ENCODE measurements at regions not wholly inside any gene's neighbourhood (a gene's known extent, or its start where the extent isn't known, plus 50 kb on each side); places are given as distances from the start of the nearest gene placed in this dataset.

DNA sequence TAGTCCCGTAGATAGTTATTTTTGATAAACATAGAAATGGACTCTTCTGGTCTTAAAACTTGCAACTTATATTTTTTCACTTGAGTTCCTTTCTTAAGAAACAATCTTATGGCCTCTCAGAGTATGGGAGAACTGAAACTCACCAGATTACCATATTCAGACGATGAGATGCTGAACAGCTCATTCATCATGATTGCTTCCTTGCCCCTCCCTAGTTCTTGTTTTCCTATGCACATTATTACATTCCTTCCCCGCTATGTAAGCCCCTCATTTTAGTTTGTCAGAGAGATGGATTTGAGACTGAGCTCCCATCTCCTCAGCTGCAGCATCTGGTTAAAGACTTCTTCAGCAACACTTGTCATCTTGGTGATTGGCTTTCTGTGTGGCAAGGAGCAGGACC is 158.5 kb downstream of the SLITRK6 start:
- ATAC-seq = no peak
- Histone ChIP-seq H3K4me2 (ENCODE audit: low read length) (no peak overlapping the region), H3K79me2 (ENCODE audit: insufficient read depth, low read length) (no peaks in the 10 kb centered on the region), H3K9ac (ENCODE audit: low read length) (no peak overlapping the region), H3K4me3 (replicated peaks in 1 of 2; ENCODE audit: low read depth in 1 of 2, low read length in 2 of 2) (no peak overlapping the region), H3K36me3 (ENCODE audit: control insufficient read depth in 1 of 2, insufficient read depth in 2 of 2, low read length in 2 of 2) (no peaks in the 10 kb centered on the region), H2AFZ (ENCODE audit: low read depth, low read length, poor library complexity, severe bottlenecking) (no peak overlapping the region), H4K20me1 (ENCODE audit: insufficient read depth) (no peaks in the 10 kb centered on the region), H3K27me3 (ENCODE audit: insufficient read depth, low read length) (no peaks in the 10 kb centered on the region), H3K9me3 (ENCODE audit: control insufficient read depth in 1 of 2, insufficient read depth in 1 of 2, low read depth in 1 of 2, low read length in 2 of 2) (0 out of 4 replicates have a peak, but pooled peaks cover 0 to 7% of the 10 kb centered on the region in 2 experiments), H3K9me2 (ENCODE audit: insufficient read depth) (no peaks in the 10 kb centered on the region), H3K27ac (ENCODE audit: low read depth, low read length) (no peak overlapping the region), H3K4me1 (ENCODE audit: control insufficient read depth in 1 of 2, insufficient read depth in 2 of 2, low read length in 2 of 2) (no peaks in the 10 kb centered on the region)
- TF ChIP-seq CEBPB (IDR thresholded peaks at IDR 0.05; ENCODE audit: low read depth) (no peak), YY1 (IDR thresholded peaks at IDR 0.05; ENCODE audit: extremely low read depth, insufficient replicate concordance, low read depth, low read length) (no peak), SP1 (IDR thresholded peaks at IDR 0.05; ENCODE audit: low read depth) (no peak), CBX3 (IDR thresholded peaks at IDR 0.05; ENCODE audit: low read depth) (no peak), EGR1 (IDR thresholded peaks at IDR 0.05; ENCODE audit: low read depth) (no peak), RAD21 (IDR thresholded peaks at IDR 0.05; ENCODE audit: low read depth) (no peak), TCF7L2 (IDR thresholded peaks at IDR 0.05; ENCODE audit: borderline replicate concordance, extremely low read depth, insufficient read depth, insufficient read length) (no peak), ZNF274 (IDR thresholded peaks at IDR 0.05; ENCODE audit: low read depth, low read length) (no peak), EZH2phosphoT487 (IDR thresholded peaks at IDR 0.05; ENCODE audit: borderline replicate concordance) (no peak), JUND (IDR thresholded peaks at IDR 0.05) (no peak), POLR2A (IDR thresholded peaks at IDR 0.05; ENCODE audit: borderline replicate concordance, extremely low read depth, insufficient read depth, insufficient read length) (no peak), FOSL1 (IDR thresholded peaks at IDR 0.05; ENCODE audit: low read depth) (no peak), EZH2 (IDR thresholded peaks at IDR 0.05) (no peak), SIN3A (IDR thresholded peaks at IDR 0.05; ENCODE audit: low read depth) (no peak), SRF (IDR thresholded peaks at IDR 0.05; ENCODE audit: low read depth) (no peak), POLR2AphosphoS5 (IDR thresholded peaks at IDR 0.05; ENCODE audit: low read depth, low read length) (no peak)
- TF ChIP-seq, protein P1, sequence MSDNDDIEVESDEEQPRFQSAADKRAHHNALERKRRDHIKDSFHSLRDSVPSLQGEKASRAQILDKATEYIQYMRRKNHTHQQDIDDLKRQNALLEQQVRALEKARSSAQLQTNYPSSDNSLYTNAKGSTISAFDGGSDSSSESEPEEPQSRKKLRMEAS (IDR thresholded peaks at IDR 0.05) = no peak
- TF ChIP-seq, protein P2, sequence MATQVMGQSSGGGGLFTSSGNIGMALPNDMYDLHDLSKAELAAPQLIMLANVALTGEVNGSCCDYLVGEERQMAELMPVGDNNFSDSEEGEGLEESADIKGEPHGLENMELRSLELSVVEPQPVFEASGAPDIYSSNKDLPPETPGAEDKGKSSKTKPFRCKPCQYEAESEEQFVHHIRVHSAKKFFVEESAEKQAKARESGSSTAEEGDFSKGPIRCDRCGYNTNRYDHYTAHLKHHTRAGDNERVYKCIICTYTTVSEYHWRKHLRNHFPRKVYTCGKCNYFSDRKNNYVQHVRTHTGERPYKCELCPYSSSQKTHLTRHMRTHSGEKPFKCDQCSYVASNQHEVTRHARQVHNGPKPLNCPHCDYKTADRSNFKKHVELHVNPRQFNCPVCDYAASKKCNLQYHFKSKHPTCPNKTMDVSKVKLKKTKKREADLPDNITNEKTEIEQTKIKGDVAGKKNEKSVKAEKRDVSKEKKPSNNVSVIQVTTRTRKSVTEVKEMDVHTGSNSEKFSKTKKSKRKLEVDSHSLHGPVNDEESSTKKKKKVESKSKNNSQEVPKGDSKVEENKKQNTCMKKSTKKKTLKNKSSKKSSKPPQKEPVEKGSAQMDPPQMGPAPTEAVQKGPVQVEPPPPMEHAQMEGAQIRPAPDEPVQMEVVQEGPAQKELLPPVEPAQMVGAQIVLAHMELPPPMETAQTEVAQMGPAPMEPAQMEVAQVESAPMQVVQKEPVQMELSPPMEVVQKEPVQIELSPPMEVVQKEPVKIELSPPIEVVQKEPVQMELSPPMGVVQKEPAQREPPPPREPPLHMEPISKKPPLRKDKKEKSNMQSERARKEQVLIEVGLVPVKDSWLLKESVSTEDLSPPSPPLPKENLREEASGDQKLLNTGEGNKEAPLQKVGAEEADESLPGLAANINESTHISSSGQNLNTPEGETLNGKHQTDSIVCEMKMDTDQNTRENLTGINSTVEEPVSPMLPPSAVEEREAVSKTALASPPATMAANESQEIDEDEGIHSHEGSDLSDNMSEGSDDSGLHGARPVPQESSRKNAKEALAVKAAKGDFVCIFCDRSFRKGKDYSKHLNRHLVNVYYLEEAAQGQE (IDR thresholded peaks at IDR 0.05; ENCODE audit: low read depth) = no peak
- TF ChIP-seq, protein P3, sequence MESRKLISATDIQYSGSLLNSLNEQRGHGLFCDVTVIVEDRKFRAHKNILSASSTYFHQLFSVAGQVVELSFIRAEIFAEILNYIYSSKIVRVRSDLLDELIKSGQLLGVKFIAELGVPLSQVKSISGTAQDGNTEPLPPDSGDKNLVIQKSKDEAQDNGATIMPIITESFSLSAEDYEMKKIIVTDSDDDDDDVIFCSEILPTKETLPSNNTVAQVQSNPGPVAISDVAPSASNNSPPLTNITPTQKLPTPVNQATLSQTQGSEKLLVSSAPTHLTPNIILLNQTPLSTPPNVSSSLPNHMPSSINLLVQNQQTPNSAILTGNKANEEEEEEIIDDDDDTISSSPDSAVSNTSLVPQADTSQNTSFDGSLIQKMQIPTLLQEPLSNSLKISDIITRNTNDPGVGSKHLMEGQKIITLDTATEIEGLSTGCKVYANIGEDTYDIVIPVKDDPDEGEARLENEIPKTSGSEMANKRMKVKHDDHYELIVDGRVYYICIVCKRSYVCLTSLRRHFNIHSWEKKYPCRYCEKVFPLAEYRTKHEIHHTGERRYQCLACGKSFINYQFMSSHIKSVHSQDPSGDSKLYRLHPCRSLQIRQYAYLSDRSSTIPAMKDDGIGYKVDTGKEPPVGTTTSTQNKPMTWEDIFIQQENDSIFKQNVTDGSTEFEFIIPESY (IDR thresholded peaks at IDR 0.05; ENCODE audit: extremely low read depth, insufficient replicate concordance, low read length) = no peak
- intact Hi-C loops (cut with micrococcal nuclease) = no loop called here
- ChIA-PET RAD21 (ENCODE audit: low non-redundant PET in 1 of 2, low total read pairs in 2 of 2, uncharacterized antibody in 2 of 2, unreplicated experiment in 2 of 2) (no interaction called here), CTCF (no interaction called here), POLR2A (no interaction called here)
- BruUV-seq (replicated peaks) = no TSS peak
- DNase-seq (ENCODE audit: low read depth, low spot score) = no peak

Measured in HCT116 (cell line).